Neuron (in vitro differentiated cells): ENCODE measurements at regions not wholly inside any gene's neighbourhood (a gene's known extent, or its start where the extent isn't known, plus 50 kb on each side); places are given as distances from the start of the nearest gene placed in this dataset.

Experiments used
- H2AFZ ChIP-seq: one replicate; pipeline ENCODE4 v1.6.1; 2013; ENCODE audit warnings: low read depth, mild to moderate bottlenecking, inconsistent platforms, low read length, moderate library complexity
- H3K27me3 ChIP-seq: one replicate; pipeline ENCODE4 v1.6.1; 2013; ENCODE audit warnings: low read length; ENCODE audit not compliant: insufficient read depth
- H3K36me3 ChIP-seq: one replicate; pipeline ENCODE4 v1.6.1; 2013; ENCODE audit warnings: low read length; ENCODE audit not compliant: insufficient read depth
- H3K4me1 ChIP-seq: one replicate; pipeline ENCODE4 v1.6.1; 2013; ENCODE audit warnings: low read length; ENCODE audit not compliant: insufficient read depth
- H3K4me3 ChIP-seq: 2 replicates; pipeline ENCODE4 v1.5.1; 2013; ENCODE audit warnings: mild to moderate bottlenecking, low read length, moderate library complexity
- H3K9me3 ChIP-seq: one replicate; pipeline ENCODE4 v1.6.1; 2013; ENCODE audit warnings: low read length

GRCh38 chr11:69903211-69903610 lies 84.0 kb upstream of the FGF3 start:
- H3K4me1 ChIP-seq: no peaks in the 10 kb centered on the region

GRCh38 chr11:69904161-69904973 lies 85.2 kb upstream of the FGF3 start:
- Histone ChIP-seq H2AFZ (no peak overlapping the region), H3K36me3 (no peaks in the 10 kb centered on the region), H3K4me1 (no peaks in the 10 kb centered on the region), H3K9me3 (no peaks in the 10 kb centered on the region), H3K27me3 (no peaks in the 10 kb centered on the region), H3K4me3 (no peak overlapping the region)

More at GRCh38 chr11:69903211-69903610, 84.0 kb upstream of the FGF3 start:
- Histone ChIP-seq H2AFZ (no peak overlapping the region), H3K4me3 (no peak overlapping the region), H3K27me3 (no peaks in the 10 kb centered on the region), H3K9me3 (no peaks in the 10 kb centered on the region), H3K36me3 (no peaks in the 10 kb centered on the region)

DNA sequence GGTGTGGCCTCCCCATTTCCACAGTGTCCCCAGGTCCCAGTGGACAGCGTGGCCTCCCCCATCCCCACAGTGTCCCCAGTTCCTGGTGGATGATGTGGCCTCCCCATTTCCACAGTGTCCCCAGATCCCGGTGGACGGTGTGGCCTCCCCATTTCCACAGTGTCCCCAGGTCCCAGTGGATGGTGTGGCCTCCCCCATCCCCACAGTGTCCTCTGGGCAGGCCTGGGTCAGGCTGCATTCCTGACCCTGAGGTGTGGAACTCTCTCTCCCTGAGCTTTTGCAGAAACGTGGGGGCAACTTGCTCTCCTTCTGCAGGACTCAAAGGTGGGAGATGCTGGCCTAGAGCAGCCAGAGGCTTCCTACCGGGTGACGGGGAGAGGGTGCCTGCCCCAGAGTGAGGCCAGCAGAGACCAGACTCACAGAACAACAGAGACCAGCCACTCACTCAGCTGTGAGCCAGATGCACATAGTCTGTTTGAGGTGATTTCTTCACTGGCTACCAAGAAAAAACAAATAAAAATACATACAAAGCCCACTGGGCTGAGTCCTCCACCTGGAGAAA lies 85.8 kb upstream of the FGF3 start:
- Histone ChIP-seq H3K36me3 (no peaks in the 10 kb centered on the region), H3K27me3 (no peaks in the 10 kb centered on the region), H2AFZ (no peak overlapping the region), H3K4me1 (no peaks in the 10 kb centered on the region), H3K4me3 (no peak overlapping the region), H3K9me3 (no peaks in the 10 kb centered on the region)

DNA sequence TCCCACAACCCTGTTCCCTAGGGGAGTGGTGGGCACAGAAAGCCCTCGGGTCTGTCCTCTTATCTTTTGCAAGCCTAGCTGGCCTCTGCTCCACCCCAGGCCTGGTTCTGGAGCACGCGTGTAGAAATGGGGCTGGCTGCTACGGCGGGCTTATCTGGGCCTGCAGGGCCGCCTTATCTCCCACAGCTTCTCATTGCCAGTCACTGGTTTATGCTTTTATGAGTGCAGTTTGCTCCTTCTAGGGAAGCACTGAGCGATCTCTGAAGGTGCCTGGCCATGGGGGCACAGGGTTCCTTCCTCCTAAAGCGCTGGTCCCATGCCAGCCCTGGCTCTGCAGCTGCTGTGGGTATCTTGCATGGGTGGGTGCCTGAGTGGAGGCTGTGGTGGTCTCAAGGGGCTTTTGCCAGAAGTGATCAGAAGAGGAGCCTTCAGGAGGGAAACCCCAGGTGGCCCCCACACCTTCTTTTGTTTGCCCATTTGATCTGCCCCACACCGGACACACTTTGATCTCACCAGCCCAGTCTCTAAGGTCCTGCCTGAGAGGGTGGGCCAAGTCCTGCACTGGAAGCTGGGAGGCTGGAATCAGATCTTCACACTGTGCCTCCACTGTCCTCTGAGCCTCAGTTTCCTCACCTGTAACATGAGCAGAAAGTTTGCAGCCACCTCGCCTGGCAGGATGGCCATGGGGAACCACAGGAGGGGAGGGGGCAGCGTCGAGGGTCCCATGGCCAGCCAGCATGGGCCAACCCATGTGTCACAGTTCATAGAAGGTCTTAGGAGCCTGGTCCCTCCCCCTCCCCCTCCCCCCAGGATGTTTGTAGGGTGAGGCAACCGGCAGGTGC lies 86.6 kb upstream of the FGF3 start:
- no peaks in the 10 kb centered on the region for H3K4me1 ChIP-seq
- no peaks in the 10 kb centered on the region for H3K9me3 ChIP-seq
- H3K27me3 ChIP-seq: no peaks in the 10 kb centered on the region

GRCh38 chr11:69906453-69906907 lies 87.3 kb upstream of the FGF3 start:
- H2AFZ ChIP-seq: no peak overlapping the region
- H3K9me3 ChIP-seq: no peaks in the 10 kb centered on the region
- H3K4me3 ChIP-seq: no peak overlapping the region
- H3K4me1 ChIP-seq: no peaks in the 10 kb centered on the region
- no peaks in the 10 kb centered on the region for H3K27me3 ChIP-seq
- no peaks in the 10 kb centered on the region for H3K36me3 ChIP-seq

More for the DNA sequence above, 86.6 kb upstream of the FGF3 start:
- H3K4me3 ChIP-seq: no peak overlapping the region
- no peak overlapping the region for H2AFZ ChIP-seq
- H3K36me3 ChIP-seq: no peaks in the 10 kb centered on the region

DNA sequence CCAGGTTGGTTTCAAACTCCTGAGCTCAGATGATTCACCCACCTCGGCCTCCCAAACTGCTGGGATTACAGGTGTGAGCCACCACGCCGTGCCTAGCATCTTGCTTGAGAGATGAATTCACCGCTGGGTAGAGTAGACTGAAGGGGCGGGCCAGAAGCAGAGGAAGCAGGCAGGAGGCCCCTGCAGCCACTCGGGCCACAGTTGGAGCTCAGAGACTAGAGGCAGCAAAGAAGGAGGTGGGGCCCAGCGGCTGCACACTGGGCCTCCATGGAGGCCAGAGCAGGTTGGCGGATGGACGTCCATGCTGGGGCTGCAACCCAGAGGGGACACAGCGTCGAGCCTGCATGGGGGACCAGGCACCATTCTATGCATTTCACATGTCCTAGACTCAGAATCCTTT lies 88.4 kb upstream of the FGF3 start:
- no peaks in the 10 kb centered on the region for H3K4me1 ChIP-seq
- H3K27me3 ChIP-seq: no peaks in the 10 kb centered on the region
- no peaks in the 10 kb centered on the region for H3K9me3 ChIP-seq
- H2AFZ ChIP-seq: no peak overlapping the region
- no peaks in the 10 kb centered on the region for H3K36me3 ChIP-seq
- H3K4me3 ChIP-seq: no peak overlapping the region

- H2AFZ ChIP-seq: no peak overlapping the region
- H3K36me3 ChIP-seq: no peaks in the 10 kb centered on the region
- H3K4me3 ChIP-seq: no peak overlapping the region
- H3K9me3 ChIP-seq: no peaks in the 10 kb centered on the region
- no peaks in the 10 kb centered on the region for H3K4me1 ChIP-seq
- no peaks in the 10 kb centered on the region for H3K27me3 ChIP-seq
Observed at GRCh38 chr11:69908511-69909220, 89.5 kb upstream of the FGF3 start.

DNA sequence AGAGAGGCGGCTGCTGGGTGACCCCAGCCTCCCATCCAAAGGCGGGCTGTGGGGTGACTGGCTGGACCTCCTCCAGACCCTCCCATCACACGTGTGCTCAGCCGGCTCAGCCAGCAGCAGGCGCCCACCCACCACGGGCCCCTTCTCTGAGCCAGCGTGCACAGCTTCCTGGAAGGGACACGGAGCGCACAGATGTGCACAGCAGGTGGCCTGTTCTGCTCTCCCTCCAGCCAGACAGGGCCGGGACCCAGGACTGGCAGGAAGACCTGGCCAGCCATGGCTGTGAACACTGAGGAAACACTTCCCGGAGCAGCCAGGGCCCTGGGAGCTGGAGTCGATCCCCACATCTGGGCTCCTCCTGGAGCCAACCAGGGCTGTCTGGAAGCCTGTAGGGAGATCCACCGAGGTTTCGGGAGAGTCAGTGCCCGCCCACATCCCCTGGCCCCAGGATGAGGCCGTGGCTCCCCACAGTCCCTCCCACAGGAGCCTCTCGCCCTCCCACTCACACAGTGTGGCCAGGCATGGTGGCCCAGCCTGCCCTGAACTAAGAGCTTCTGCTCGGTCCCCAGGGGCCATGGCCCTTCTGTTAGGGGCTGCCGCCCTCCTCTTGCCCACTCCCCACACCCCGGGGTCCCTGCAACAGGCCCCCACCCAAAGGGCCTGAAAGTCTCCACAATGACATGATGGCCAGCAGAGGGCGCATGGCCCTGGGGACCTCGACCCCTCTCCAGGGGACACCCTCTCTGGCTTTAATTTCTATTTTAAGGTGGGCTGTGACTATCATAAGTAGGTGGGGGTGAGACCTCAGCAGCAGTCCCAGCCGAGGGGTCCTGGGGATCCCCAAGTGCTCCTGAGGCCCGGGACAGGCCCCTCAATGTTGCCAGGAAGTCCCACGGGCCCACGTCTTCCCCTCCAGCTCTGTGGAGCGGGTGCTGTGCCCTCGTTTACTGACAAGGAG lies 90.6 kb upstream of the FGF3 start:
- Histone ChIP-seq H3K9me3 (no peaks in the 10 kb centered on the region), H3K36me3 (no peaks in the 10 kb centered on the region), H3K4me3 (no peak overlapping the region), H2AFZ (no peak overlapping the region), H3K27me3 (no peaks in the 10 kb centered on the region), H3K4me1 (no peaks in the 10 kb centered on the region)

DNA sequence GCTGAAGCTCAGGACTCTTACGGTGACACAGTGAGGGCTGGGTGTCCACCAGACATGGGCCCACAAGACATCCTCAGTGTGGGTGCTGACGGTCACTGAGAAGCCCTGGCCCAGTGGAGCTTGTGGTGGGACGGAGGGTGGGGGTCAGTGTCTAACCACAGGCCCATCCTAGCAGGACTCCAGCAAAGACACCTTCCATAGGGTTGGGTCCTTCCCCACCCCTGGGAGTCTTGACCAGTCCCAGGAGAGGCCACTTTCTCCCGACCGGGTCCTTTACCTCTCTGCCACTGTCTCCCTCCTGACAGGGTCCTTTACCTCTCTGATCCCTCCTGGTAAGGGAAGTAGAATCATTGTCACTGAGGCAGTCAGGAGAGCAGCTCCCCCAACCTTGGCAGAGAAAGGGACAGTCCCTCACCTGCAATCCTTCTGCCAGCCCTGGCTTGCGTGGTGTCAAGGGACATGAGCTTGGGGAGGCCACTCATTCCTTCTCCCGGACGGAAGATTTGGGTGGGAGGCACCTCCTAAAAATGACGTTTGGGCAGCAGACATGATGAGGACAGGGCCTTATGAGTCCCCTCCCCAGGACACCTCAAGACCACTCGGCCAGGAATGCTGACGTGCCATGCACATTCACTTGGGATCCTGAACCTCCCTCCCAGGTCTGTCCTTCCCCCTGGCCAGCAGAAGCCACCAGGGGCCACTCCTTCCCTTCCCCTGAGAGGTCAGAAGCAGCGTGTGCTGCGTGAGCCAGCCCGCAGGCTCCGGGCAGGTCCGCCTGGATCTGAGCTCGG lies 91.5 kb upstream of the FGF3 start:
- Histone ChIP-seq H3K9me3 (no peaks in the 10 kb centered on the region), H2AFZ (no peak overlapping the region), H3K27me3 (no peaks in the 10 kb centered on the region), H3K36me3 (no peaks in the 10 kb centered on the region), H3K4me3 (no peak overlapping the region), H3K4me1 (no peaks in the 10 kb centered on the region)

GRCh38 chr11:69911310-69912160 lies 92.3 kb upstream of the FGF3 start:
- no peaks in the 10 kb centered on the region for H3K36me3 ChIP-seq
- H3K4me1 ChIP-seq: no peaks in the 10 kb centered on the region
- no peak overlapping the region for H2AFZ ChIP-seq
- no peaks in the 10 kb centered on the region for H3K27me3 ChIP-seq
- H3K4me3 ChIP-seq: no peak overlapping the region
- H3K9me3 ChIP-seq: no peaks in the 10 kb centered on the region
